Heart right ventricle (tissue), 16 donors: ENCODE measurements at regions not wholly inside any gene's neighbourhood (a gene's known extent, or its start where the extent isn't known, plus 50 kb on each side); places are given as distances from the start of the nearest gene placed in this dataset.
A peak's percentile ranks its signal among the peaks of the same experiment; 100 is the strongest.
"Not testable (repeated sequence)": the region's sequence is repeated elsewhere in the genome, so short reads cannot be mapped to it uniquely, and the experiment has no call there.

Experiments
- ATAC-seq, 8 donors: fragments of 200-7000 bp; cut with Tn5 transposase; one replicate each; pipeline ENCODE4 v1.9.1; 2020; ENCODE audit warnings: mild to moderate bottlenecking in 8 of 8, moderate library complexity in 8 of 8, moderate number of reproducible peaks in 1 of 8
- DNase-seq, 2 donors: peaks; one replicate each; pipeline ENCODE4 v3.0.0-alpha.2; 2020
- H3K27ac ChIP-seq, 10 donors: fragments of 200-600 bp; sonication (generic) in 2 of 10; one replicate each; pipeline versions ENCODE4 v1.5.0 to v1.8.0; 2020 to 2022; ENCODE audit warnings: mild to moderate bottlenecking in 3 of 10
- H3K27me3 ChIP-seq, 7 donors: fragments of 200-600 bp; one replicate each; pipeline ENCODE4 v1.8.0; 2021 to 2022; ENCODE audit warnings: mild to moderate bottlenecking in 2 of 7
- H3K36me3 ChIP-seq, 9 donors: fragments of 200-600 bp; sonication (generic) in 1 of 9; one replicate each; pipeline versions ENCODE4 v1.5.0 to v1.8.0; 2020 to 2022; ENCODE audit warnings: mild to moderate bottlenecking in 2 of 9
- H3K4me1 ChIP-seq, 9 donors: fragments of 200-600 bp; sonication (generic) in 1 of 9; one replicate each; pipeline versions ENCODE4 v1.5.0 to v1.8.0; 2020 to 2022; ENCODE audit warnings: mild to moderate bottlenecking in 4 of 9
- H3K4me3 ChIP-seq, 10 donors: fragments of 200-600 bp; sonication (generic) in 2 of 10; one replicate each; pipeline versions ENCODE4 v1.5.0 to v1.8.0; 2020 to 2022; ENCODE audit warnings: mild to moderate bottlenecking in 7 of 10, moderate library complexity in 2 of 10
- H3K9me3 ChIP-seq, 11 donors: fragments of 200-600 bp in 10 of 11; sonication (generic) in 2 of 11; one replicate each; pipeline versions ENCODE4 v1.5.0 to v1.8.0; 2013 to 2022; ENCODE audit warnings: mild to moderate bottlenecking in 2 of 11, control low read depth in 1 of 11, moderate library complexity in 1 of 11
- WGBS, 2 donors: extraction: QIAGEN DNeasy Blood & Tissue Kit; methylation state at CpG; one replicate each; pipeline ENCODE4 v1.1.7; 2013; ENCODE audit warnings: inconsistent platforms in 1 of 2; 5-methylcytosine and 5-hydroxymethylcytosine counted together
- intact Hi-C, 10 donors: fragments of 100-400 bp; cut with DNase I; formaldehyde crosslinking; loops; one replicate each; pipeline versions ENCODE4 v1.11.1 to v1.14.2; 2022
- TF ChIP-seq, protein P1 (sequence below), 9 donors: fragments of 200-600 bp; sonication (generic) in 2 of 9; IDR thresholded peaks; one replicate each; pipeline versions ENCODE4 v1.5.0 to v1.8.0; 2021 to 2022; ENCODE audit warnings: antibody characterized with exemption in 9 of 9, mild to moderate bottlenecking in 5 of 9, moderate library complexity in 1 of 9
- donor health status: Arrhythmogenic right ventricular cardiomyopathy.
- donor health status: ischemic (EF 13 %, LVEDD 7.1; RV severe dilation, severe dysfunction).
- donor health status: healthy with polysubstance abuse.
- donor health status: DM: no; HTN: yes; CAD: no.
- donor health status: DM: no; HTN: no; CAD: no.
- donor health status: ischemic (EF 25% LVEDD 6.9; RV normal size, moderate dysfunction).
- donor health status: ischemic (EF 25% LVEDD 5.7; RV mildly dilated, moderate dysfunction).
- donor health status: healthy.
- donor health status: DM: yes; HTN: yes; CAD: no.
- donor health status: Ischemic cardiomyopathy.
- donor health status: ischemic (EF 35%, LVEDD 5.7; RV mildly dilated, moderate dysfunction).
- donor health status: nonischemic (EF 11% LVEDD 7.7; RV severe dilation, severe dysfunction).
- donor health status: DM: yes; HTN: yes; CAD: no.
- donor health status: PGD.
- donor health status: ischemic (EF 29% LVEDD 5.4; RV normal size, mild dysfunction).
- donor health status: nonischemic (EF 23%, LVEDD 6.1; RV moderate dilation, normal function).

GRCh38 chr22:16391417-16391930, 201.1 kb downstream of the CCT8L2 start:
- H3K36me3 ChIP-seq, ATAC-seq, H3K4me3 ChIP-seq, intact Hi-C loops, H3K4me1 ChIP-seq, H3K9me3 ChIP-seq, DNase-seq, H3K27ac ChIP-seq: not testable (repeated sequence)
- WGBS, 2 donors, result 53 to 60% methylated on average over 20 of the region's 20 CpGs
- H3K27me3 ChIP-seq, result peaks cover 0 to 28% (median 19%) of the 10 kb centered on the region in 7 donors

GRCh38 chr22:16390541-16391217, 201.9 kb downstream of the CCT8L2 start:
- H3K4me3 ChIP-seq, H3K36me3 ChIP-seq, intact Hi-C loops, H3K27ac ChIP-seq, H3K9me3 ChIP-seq, DNase-seq, ATAC-seq, H3K4me1 ChIP-seq: not testable (repeated sequence)
- WGBS, 2 donors, result 83 to 86% methylated on average over 23 to 31 of the region's 31 CpGs
- H3K27me3 ChIP-seq, result peaks cover 0 to 28% (median 19%) of the 10 kb centered on the region in 7 donors

DNA sequence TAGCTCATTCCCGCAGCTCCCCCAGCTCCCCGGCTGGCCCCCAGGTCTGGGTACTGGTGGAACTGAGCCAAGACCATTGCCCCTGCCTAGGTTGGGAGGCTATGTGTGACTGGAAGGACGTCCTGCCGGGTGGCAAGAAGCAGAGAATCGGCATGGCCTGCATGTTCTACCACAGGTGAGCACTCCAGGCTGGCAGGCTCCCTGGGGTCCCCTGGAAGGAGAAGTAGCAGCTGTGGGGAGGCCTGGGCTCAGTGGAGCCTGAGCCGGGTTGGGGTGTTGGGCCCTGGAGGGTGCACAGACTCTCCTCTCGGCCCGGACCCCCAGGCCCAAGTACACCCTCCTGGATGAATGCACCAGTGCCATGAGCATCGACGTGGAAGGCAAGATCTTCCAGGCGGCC, 202.6 kb downstream of the CCT8L2 start:
- H3K27ac ChIP-seq, H3K4me1 ChIP-seq, DNase-seq, H3K9me3 ChIP-seq, H3K36me3 ChIP-seq, H3K4me3 ChIP-seq, intact Hi-C loops, ATAC-seq: not testable (repeated sequence)
- WGBS, 2 donors, result 82 to 90% methylated on average over 11 of the region's 11 CpGs
- peaks cover 0 to 28% (median 19%) of the 10 kb centered on the region in 7 donors for H3K27me3 ChIP-seq

- H3K4me1 ChIP-seq, ATAC-seq, intact Hi-C loops, DNase-seq, H3K4me3 ChIP-seq, H3K9me3 ChIP-seq, H3K36me3 ChIP-seq, H3K27ac ChIP-seq: not testable (repeated sequence)
- 82 to 91% methylated on average over 12 of the region's 12 CpGs for WGBS, 2 donors
- peaks cover 0 to 28% (median 19%) of the 10 kb centered on the region in 7 donors for H3K27me3 ChIP-seq
Measured at GRCh38 chr22:16389256-16389655, 203.4 kb downstream of the CCT8L2 start.

GRCh38 chr22:16388616-16389015, 204.0 kb downstream of the CCT8L2 start:
- H3K4me3 ChIP-seq, H3K4me1 ChIP-seq, H3K9me3 ChIP-seq, H3K36me3 ChIP-seq, intact Hi-C loops, DNase-seq, H3K27ac ChIP-seq, ATAC-seq: not testable (repeated sequence)
- 79 to 89% methylated on average over 9 to 12 of the region's 12 CpGs for WGBS, 2 donors
- peaks cover 0 to 28% (median 19%) of the 10 kb centered on the region in 7 donors for H3K27me3 ChIP-seq

DNA sequence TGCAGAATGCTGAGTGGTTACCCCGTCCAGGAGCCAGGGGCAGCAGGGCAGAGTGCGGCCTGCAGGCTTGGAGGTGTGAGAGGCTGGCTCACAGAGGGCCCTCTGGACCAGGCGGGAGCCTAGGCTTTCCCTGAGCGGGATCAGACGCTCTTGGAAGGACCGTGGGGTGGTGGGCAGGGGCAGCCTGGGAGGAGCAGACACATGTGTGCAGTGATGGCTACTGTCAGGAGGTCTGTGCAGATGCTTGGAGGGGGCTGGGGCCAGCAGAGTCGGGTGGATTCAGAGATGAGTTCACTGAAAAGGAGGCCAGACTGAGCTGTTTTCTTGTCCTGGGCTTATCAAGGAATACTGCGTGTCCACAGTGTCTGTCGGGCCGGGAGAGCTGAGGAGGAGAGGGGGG, 204.5 kb downstream of the CCT8L2 start:
- intact Hi-C loops, DNase-seq, H3K36me3 ChIP-seq, H3K9me3 ChIP-seq, H3K27ac ChIP-seq, H3K4me3 ChIP-seq, H3K4me1 ChIP-seq, ATAC-seq: not testable (repeated sequence)
- peaks cover 0 to 28% (median 19%) of the 10 kb centered on the region in 7 donors for H3K27me3 ChIP-seq
- WGBS, 2 donors, result 66 to 80% methylated on average over 10 of the region's 10 CpGs

DNA sequence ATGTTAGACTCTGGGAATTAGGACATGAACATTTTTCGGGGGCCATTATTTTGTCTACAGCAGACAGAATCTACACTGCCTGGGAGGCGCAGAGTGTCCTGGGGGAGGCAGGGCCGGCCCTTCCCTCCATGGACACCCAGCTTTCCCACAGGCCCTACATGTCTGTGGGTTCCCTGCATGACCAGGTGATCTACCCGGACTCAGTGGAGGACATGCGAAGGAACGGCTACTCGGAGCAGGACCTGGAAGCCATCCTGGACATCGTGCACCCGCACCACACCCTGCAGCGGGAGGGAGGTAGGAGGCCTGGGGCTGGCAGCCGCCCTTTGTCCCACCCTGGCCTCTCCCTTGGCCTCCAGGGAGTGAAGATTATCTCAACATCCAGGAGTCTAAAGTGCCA, 205.1 kb downstream of the CCT8L2 start:
- WGBS, 2 donors, result 79 to 83% methylated on average over 11 of the region's 11 CpGs
- H3K4me3 ChIP-seq, intact Hi-C loops, H3K4me1 ChIP-seq, ATAC-seq, H3K9me3 ChIP-seq, H3K27ac ChIP-seq, H3K36me3 ChIP-seq, DNase-seq: not testable (repeated sequence)
- peaks cover 0 to 28% (median 19%) of the 10 kb centered on the region in 7 donors for H3K27me3 ChIP-seq

DNA sequence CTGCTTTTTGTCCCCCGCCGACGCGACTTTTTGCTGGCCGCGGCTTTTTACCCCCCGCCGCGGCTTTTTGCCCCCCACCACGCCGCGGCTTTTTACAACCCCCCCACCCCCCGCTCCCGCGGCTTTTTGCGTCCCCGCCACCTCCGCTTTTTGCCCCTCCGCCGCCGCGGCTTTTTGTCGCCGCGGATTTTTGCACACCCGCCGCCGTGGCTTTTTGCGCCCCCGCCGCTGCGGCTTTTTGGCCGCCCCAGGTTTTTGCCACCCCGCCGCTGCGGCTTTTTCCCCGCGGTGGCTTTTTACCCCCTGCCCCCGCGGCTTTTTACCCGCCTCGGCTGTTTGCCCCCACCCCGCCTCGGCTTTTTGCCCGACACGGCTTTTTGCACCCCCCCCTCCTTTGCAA, 205.5 kb downstream of the CCT8L2 start:
- DNase-seq (no peak), ATAC-seq (no peak)

DNA sequence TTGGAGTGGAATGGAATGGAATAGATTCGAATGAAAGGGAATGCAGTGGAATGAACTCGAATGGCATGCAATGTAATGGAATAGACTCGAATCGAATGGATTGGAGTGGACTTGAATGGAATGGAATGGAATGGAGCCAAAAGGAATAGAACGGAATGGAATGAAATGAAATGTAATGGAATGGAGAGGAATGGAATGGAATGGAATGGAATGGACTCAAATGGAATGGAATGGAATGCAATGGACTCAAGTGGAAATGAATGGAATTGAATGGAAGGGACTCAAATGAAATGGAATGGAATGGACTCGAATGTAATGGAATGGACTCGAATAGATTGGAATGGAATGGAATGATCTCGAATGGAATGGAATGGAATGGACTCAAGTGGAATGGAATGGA, 231.3 kb downstream of the CCT8L2 start:
- H3K36me3 ChIP-seq, H3K4me3 ChIP-seq, DNase-seq, H3K27ac ChIP-seq, H3K9me3 ChIP-seq, intact Hi-C loops, ATAC-seq, H3K27me3 ChIP-seq, H3K4me1 ChIP-seq: not testable (repeated sequence)
- WGBS, 2 donors, result no CpG with 5 or more reads among the region's 8 CpGs

More for the DNA sequence above, 205.5 kb downstream of the CCT8L2 start:
- H3K4me1 ChIP-seq, result no peaks in the 10 kb centered on the region
- TF ChIP-seq, protein P1, sequence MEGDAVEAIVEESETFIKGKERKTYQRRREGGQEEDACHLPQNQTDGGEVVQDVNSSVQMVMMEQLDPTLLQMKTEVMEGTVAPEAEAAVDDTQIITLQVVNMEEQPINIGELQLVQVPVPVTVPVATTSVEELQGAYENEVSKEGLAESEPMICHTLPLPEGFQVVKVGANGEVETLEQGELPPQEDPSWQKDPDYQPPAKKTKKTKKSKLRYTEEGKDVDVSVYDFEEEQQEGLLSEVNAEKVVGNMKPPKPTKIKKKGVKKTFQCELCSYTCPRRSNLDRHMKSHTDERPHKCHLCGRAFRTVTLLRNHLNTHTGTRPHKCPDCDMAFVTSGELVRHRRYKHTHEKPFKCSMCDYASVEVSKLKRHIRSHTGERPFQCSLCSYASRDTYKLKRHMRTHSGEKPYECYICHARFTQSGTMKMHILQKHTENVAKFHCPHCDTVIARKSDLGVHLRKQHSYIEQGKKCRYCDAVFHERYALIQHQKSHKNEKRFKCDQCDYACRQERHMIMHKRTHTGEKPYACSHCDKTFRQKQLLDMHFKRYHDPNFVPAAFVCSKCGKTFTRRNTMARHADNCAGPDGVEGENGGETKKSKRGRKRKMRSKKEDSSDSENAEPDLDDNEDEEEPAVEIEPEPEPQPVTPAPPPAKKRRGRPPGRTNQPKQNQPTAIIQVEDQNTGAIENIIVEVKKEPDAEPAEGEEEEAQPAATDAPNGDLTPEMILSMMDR (IDR thresholded peaks at IDR 0.05), result no peak
- no peaks in the 10 kb centered on the region for H3K36me3 ChIP-seq
- no peak overlapping the region for H3K4me3 ChIP-seq
- H3K27me3 ChIP-seq, result peaks cover 0 to 28% (median 19%) of the 10 kb centered on the region in 7 donors
- intact Hi-C loops, result no loop called here
- 9 to 23% methylated on average over 45 to 46 of the region's 46 CpGs for WGBS, 2 donors
- no peaks in the 10 kb centered on the region for H3K9me3 ChIP-seq
- H3K27ac ChIP-seq, result no peak overlapping the region

GRCh38 chr22:16352637-16353036, 240.0 kb downstream of the CCT8L2 start:
- WGBS, 2 donors, result no CpG with 5 or more reads among the region's 8 CpGs
- H3K27ac ChIP-seq, H3K27me3 ChIP-seq, H3K4me3 ChIP-seq, DNase-seq, H3K4me1 ChIP-seq, H3K36me3 ChIP-seq, intact Hi-C loops, H3K9me3 ChIP-seq: not testable (repeated sequence)
- peak in 7 of 8 donors; percentile 64 to 85 (median 70) for ATAC-seq
